ENCODE measurements at regions not wholly inside any gene's neighbourhood (a gene's known extent, or its start where the extent isn't known, plus 50 kb on each side); places are given as distances from the start of the nearest gene placed in this dataset.

DNA sequence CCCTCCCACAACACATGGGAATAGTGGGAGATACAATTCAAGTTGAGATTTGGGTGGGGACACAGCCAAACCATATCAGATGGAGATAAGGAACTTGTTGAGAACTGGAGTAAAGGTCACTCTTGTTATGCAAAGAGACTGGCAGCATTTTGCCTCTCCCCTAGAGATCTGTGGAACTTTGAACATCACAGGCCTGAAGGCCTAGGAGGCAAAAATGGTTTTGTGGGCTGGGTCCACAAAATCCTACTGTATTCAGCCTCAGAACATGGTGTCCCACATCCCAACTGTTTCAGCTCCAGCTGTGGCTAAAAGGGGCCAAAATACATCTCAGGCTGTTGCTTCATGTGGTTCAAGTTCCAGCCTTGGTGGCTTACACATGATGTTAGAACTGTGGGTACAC lies 1247.8 kb upstream of the IGFBP7 start:
- TF ChIP-seq CTCF (IDR thresholded peaks at IDR 0.05) (no peak), POLR2A (IDR thresholded peaks at IDR 0.05) (no peak)
